ENCODE measurements at regions not wholly inside any gene's neighbourhood (a gene's known extent, or its start where the extent isn't known, plus 50 kb on each side); places are given as distances from the start of the nearest gene placed in this dataset.

- TF ChIP-seq CTCF (IDR thresholded peaks at IDR 0.05) = no peak
- TF ChIP-seq POLR2A (IDR thresholded peaks at IDR 0.05) = no peak
Measured at GRCh38 chr15:81843226-81843625, 202.6 kb downstream of the MEX3B start.
